PC-3 (cell line): ENCODE measurements at regions not wholly inside any gene's neighbourhood (a gene's known extent, or its start where the extent isn't known, plus 50 kb on each side); places are given as distances from the start of the nearest gene placed in this dataset.

Experiments used
- EZH2 ChIP-seq: fragments of 300-600 bp; sonication (generic); IDR thresholded peaks from one replicate; pipeline ENCODE4 v1.6.1; 2017; ENCODE audit warnings: antibody characterized with exemption, mild to moderate bottlenecking, low read length; ENCODE audit not compliant: unreplicated experiment
- TF ChIP-seq, protein P1 (sequence below): fragments of 300-600 bp; sonication (generic); conservative IDR thresholded peaks from 2 replicates; pipeline ENCODE4 v1.5.1; 2017; ENCODE audit warnings: antibody characterized with exemption, low read depth, mild to moderate bottlenecking, low read length

DNA sequence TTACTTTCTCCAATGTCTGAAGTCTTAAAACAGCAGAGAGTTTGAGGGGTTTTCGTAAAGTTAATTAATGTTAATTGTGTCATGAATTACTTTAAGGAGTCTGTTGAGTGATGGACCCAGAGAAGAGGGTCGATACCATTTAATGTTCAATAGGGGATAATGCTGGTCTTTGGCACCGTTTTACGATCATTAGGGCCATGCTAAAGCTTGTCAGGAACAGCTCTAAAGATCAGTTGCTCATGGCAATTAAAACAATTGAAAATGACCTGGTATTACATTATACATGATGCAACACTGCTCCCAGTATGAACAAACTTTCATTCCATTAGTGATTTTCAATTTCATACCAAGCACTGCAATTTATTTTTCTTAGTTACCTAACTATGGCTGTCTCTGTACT is 296.9 kb downstream of the ETV1 start:
- TF ChIP-seq, protein P1, sequence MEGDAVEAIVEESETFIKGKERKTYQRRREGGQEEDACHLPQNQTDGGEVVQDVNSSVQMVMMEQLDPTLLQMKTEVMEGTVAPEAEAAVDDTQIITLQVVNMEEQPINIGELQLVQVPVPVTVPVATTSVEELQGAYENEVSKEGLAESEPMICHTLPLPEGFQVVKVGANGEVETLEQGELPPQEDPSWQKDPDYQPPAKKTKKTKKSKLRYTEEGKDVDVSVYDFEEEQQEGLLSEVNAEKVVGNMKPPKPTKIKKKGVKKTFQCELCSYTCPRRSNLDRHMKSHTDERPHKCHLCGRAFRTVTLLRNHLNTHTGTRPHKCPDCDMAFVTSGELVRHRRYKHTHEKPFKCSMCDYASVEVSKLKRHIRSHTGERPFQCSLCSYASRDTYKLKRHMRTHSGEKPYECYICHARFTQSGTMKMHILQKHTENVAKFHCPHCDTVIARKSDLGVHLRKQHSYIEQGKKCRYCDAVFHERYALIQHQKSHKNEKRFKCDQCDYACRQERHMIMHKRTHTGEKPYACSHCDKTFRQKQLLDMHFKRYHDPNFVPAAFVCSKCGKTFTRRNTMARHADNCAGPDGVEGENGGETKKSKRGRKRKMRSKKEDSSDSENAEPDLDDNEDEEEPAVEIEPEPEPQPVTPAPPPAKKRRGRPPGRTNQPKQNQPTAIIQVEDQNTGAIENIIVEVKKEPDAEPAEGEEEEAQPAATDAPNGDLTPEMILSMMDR = no peak
- TF ChIP-seq EZH2 = no peak
